ENCODE measurements at regions not wholly inside any gene's neighbourhood (a gene's known extent, or its start where the extent isn't known, plus 50 kb on each side); places are given as distances from the start of the nearest gene placed in this dataset.

DNA sequence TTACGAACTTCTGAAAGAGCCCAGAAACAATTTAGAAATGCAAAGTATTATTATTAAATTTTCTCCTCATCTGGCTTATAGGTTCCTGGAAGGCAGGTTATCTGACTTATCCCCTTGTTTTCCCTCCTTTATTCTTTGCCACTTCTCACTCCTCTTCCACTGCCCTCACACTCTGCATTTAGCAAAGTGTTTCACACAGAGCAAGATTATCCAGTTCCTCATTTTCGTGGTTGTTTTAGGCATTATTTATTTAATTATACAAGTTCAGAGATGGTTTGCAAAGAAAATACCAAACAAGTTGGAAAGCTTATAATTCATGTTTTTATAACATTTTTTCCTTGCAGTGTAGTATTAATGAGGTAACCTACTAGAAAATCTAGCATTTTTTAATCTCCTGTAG is 544.9 kb downstream of the NSUN3 start:
- CTCF ChIA-PET (ENCODE audit: low intra/inter-chr PET ratio): no interaction called here
- no peak for FAIRE-seq
- no peak for DNase-seq (ENCODE audit: extremely low read depth in 1 of 4, low spot score in 3 of 4)
- BruUV-seq (replicated peaks): no TSS peak
- Histone ChIP-seq H3K79me2 (ENCODE audit: control insufficient read depth, insufficient read depth, low read length) (no peaks in the 10 kb centered on the region), H3K4me2 (ENCODE audit: insufficient read depth, low read length) (no peak overlapping the region), H3K36me3 (ENCODE audit: control insufficient read depth, insufficient read depth, low read length) (no peaks in the 10 kb centered on the region), H2AFZ (ENCODE audit: low read depth, low read length) (no peak overlapping the region), H3K27ac (ENCODE audit: extremely low read depth, low read depth, low read length) (no peak overlapping the region), H3K27me3 (ENCODE audit: control insufficient read depth in 2 of 2, insufficient read depth in 2 of 2, low read length in 2 of 2) (no peaks in the 10 kb centered on the region), H4K20me1 (replicated peaks; ENCODE audit: control insufficient read depth, insufficient read depth, low read length) (no peaks in the 10 kb centered on the region), H3K9me3 (replicated peaks; ENCODE audit: control insufficient read depth, insufficient read depth, low read depth, low read length) (no peaks in the 10 kb centered on the region), H3K4me1 (replicated peaks in 1 of 2; ENCODE audit: control insufficient read depth in 2 of 2, insufficient read depth in 2 of 2, low read length in 2 of 2) (no peaks in the 10 kb centered on the region), H3K9me1 (ENCODE audit: control insufficient read depth, insufficient read depth, low read length) (no peaks in the 10 kb centered on the region), H3K9ac (ENCODE audit: insufficient read depth in 1 of 2, low read depth in 2 of 2, low read length in 2 of 2) (no peak overlapping the region), H3K4me3 (no peak overlapping the region)
- WGBS (ENCODE audit: insufficient coverage, low coverage, missing lambda C conversion rate): 0% methylated on average over 2 of the region's 2 CpGs
- intact Hi-C loops (cut with micrococcal nuclease) (no loop called here), in situ Hi-C loops (cut with MboI) (no loop called here)
- ATAC-seq: no peak
- TF ChIP-seq ZNF184 (CRISPR knock-in tag; IDR thresholded peaks at IDR 0.05): no peak
- TF ChIP-seq, protein P1, sequence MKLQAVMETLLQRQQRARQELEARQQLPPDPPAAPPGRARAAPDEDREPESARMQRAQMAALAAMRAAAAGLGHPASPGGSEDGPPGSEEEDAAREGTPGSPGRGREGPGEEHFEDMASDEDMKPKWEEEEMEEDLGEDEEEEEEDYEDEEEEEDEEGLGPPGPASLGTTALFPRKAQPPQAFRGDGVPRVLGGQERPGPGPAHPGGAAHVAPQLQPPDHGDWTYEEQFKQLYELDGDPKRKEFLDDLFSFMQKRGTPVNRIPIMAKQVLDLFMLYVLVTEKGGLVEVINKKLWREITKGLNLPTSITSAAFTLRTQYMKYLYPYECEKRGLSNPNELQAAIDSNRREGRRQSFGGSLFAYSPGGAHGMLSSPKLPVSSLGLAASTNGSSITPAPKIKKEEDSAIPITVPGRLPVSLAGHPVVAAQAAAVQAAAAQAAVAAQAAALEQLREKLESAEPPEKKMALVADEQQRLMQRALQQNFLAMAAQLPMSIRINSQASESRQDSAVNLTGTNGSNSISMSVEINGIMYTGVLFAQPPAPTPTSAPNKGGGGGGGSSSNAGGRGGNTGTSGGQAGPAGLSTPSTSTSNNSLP (IDR thresholded peaks at IDR 0.05; ENCODE audit: borderline replicate concordance, low read depth, low read length): no peak
- TF ChIP-seq SIN3A (IDR thresholded peaks at IDR 0.05; ENCODE audit: borderline replicate concordance in 2 of 2, control insufficient read depth in 1 of 2, low read depth in 2 of 2, low read length in 2 of 2): no peak
- no peak for TF ChIP-seq ESRRA (IDR thresholded peaks at IDR 0.05; ENCODE audit: borderline replicate concordance, low read depth)
- no peak for TF ChIP-seq ZSCAN32 (CRISPR knock-in tag; IDR thresholded peaks at IDR 0.05)
- no peak for TF ChIP-seq U2AF1 (optimal IDR thresholded peaks at IDR 0.05; ENCODE audit: low read depth, low read length)
- TF ChIP-seq STAT5B (CRISPR knock-in tag; IDR thresholded peaks at IDR 0.05): no peak
- TF ChIP-seq ZNF830 (CRISPR knock-in tag; IDR thresholded peaks at IDR 0.05): no peak
- TF ChIP-seq POLR3G (IDR thresholded peaks at IDR 0.05; ENCODE audit: extremely low read depth, insufficient read length, insufficient replicate concordance): no peak
- TF ChIP-seq NRF1 (conservative IDR thresholded peaks at IDR 0.05 in 1 of 2, IDR thresholded peaks at IDR 0.05 in 1 of 2): no peak
- TF ChIP-seq PHB2 (IDR thresholded peaks at IDR 0.05; ENCODE audit: low read depth): no peak
- TF ChIP-seq, protein P2, sequence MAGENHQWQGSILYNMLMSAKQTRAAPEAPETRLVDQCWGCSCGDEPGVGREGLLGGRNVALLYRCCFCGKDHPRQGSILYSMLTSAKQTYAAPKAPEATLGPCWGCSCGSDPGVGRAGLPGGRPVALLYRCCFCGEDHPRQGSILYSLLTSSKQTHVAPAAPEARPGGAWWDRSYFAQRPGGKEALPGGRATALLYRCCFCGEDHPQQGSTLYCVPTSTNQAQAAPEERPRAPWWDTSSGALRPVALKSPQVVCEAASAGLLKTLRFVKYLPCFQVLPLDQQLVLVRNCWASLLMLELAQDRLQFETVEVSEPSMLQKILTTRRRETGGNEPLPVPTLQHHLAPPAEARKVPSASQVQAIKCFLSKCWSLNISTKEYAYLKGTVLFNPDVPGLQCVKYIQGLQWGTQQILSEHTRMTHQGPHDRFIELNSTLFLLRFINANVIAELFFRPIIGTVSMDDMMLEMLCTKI (IDR thresholded peaks at IDR 0.05; ENCODE audit: partially characterized antibody): no peak
- TF ChIP-seq ZBTB43 (CRISPR knock-in tag; IDR thresholded peaks at IDR 0.05): no peak
- no peak for TF ChIP-seq RHOXF2B (CRISPR knock-in tag; conservative IDR thresholded peaks at IDR 0.05)
- TF ChIP-seq ZNF282 (CRISPR knock-in tag; IDR thresholded peaks at IDR 0.05): no peak
- POLR2A ChIA-PET: no interaction called here

Data from K562 (cell line).